GM10847 (cell line): ENCODE measurements at regions not wholly inside any gene's neighbourhood (a gene's known extent, or its start where the extent isn't known, plus 50 kb on each side); places are given as distances from the start of the nearest gene placed in this dataset.

Source experiments
- POLR2A ChIP-seq: IDR thresholded peaks from 2 replicates; pipeline ENCODE4 v1.6.1; 2011; ENCODE audit not compliant: insufficient read length; ENCODE audit errors: extremely low read depth

DNA sequence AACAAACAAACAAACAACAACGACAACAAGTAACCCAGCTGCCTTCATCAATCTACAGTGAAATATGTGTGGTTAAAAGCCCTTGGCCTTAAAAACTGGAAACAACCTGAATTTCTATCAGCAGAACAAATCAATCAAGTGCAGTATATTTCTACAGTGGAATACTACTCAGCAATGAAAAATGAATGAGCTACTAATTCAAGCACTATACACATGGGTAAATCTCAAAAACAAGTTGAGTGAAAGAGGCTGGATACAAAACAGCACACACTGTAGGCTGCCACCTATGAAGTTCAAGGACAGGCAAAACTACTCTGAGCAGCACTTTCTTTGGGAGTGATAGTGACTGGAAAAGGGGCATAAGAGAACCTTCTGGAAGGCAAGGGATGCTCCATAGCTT lies 395.5 kb upstream of the PROK2 start:
- TF ChIP-seq POLR2A, result no peak

DNA sequence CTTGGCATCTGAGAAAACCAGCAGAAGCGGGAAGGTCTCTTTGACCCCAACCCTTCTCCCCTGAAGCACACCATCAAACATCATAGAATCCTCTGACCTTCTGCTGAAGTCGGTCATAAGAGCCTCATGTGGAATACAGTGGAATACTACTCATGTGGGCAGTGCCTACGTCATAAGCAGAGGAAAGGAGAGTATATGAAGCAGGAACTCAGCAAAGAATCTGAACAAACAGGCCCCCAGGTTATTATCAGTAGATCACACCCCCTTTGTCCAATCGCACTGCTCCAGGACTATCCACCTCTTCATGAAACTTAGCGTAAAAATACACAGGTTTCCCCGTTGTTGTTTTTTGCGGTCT lies 394.1 kb upstream of the PROK2 start:
- TF ChIP-seq POLR2A, result no peak

DNA sequence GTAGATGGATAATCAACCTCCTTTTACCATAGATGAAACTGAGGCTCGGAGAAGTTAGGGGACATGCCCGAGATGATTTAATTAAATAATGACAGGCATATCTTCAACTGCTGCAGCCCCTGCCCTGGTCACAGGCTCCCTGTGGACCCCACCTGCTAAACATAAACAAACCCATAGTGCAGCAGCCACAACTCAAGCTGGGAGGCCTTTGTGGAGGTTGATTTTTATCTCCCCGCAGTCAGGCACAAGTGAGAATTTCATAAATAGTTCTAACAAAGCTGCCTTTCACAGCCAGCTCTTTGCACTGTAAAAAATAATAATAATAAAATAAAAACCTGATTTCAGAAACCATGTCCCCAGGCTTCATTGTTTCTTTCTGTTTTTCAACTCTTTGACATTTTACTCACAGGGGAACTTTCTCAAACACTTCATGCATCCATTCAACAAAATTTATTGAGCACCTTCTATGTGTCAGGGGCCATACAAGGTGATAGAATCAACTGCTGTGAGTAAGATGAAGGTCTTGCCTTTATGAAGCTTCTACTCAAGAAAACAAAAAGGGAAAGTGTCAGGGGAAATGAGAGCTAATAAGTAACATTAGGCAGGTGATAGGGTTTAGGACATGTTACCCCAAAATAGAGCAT lies 393.6 kb upstream of the PROK2 start:
- no peak for TF ChIP-seq POLR2A

DNA sequence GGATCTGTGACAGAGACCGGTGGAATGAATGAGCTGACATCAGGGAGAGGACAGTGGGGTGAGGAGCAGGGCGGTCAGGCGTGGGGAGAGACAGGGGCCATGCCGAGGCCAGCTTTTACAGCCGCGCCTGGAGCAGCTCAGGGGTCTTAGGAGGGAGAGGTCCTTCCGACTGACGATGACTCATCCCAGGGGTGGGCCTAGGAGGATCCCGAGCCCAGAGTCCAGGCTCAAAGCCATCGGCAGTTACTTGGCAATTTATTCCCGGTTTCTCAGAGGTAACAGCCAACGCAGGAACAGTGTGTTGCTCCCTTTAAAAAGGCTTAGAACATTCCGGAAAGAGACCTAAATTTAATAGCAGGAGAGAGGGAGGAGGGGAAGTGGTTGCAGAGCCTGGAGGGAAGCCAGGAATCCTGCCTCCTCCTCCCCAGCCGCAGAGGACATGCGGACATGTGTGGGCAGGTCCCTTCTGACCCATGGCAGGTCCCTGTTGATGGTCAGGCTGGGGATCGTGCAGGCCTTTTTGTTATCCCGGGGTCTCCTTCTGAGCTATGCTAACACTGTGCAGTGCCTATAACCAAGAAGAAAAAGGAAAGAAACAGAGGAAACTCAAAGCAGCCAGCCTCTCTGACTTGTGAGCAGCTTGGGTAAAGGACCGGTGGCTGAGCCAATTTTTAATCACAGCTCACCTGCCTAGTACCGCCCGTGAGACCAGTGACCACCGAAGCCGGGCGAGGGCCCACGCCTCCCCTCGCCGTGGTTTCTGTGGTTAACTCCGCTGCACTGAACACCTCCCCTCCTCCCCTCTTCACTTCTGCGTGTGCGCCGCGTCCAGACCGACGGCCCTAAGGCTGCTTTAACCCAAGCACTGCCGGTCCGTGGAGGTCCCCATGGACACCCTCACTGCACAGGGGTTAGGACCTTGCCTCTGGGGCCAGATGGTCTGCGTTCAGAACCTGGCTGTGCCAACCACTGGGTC lies 392.4 kb upstream of the PROK2 start:
- TF ChIP-seq POLR2A, result no peak

DNA sequence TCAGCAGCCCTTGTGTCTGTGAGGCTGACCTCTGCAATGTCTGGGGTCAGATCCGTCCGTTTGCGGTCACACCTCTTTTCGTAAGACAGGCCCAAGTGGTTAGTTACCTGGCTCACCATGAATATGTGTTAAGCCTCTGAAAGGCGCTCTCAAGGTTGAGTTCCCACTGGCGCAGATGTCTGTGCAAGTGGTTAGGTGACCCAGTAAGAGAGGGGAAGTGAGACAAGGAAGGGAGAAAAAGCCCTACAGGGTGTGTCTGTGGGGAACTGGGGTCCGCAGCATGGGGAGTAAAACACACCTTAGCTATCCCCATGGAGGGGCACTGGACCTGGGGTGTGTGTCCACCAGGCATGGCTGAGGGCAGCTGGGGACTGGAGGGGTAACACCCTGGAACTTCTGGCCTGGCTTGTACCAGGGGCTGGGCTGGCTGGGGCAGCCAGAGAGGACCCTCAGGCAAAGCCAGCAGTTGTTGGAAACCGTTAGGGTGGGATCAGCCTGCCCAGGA lies 391.6 kb upstream of the PROK2 start:
- no peak for TF ChIP-seq POLR2A

DNA sequence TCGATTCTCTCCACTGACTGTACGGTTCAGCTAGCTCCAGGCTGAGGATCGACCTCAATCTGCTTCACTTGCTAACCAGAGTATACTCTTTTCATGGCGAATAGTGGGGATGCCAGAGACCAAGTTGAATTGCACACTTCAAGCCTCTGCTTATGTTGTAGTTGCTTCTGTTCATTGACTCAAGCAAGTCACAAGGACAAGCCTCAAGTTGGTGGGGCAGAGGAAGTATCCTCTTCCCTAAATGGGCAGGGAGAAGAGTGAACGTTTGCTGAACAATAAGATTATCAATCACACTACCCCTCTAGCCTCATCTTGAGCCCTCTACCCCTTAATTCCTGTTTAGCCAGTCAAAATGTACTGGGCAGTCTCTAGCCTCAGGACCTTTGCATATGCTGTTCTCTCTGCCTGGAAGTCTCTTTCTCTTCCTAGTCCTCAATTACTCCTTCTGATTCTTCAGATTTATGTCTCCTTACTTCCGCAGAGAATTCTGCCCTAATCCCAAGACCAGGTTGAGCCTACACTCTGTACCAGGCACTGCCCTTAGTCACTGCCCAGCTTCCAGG lies 390.4 kb upstream of the PROK2 start:
- no peak for TF ChIP-seq POLR2A

DNA sequence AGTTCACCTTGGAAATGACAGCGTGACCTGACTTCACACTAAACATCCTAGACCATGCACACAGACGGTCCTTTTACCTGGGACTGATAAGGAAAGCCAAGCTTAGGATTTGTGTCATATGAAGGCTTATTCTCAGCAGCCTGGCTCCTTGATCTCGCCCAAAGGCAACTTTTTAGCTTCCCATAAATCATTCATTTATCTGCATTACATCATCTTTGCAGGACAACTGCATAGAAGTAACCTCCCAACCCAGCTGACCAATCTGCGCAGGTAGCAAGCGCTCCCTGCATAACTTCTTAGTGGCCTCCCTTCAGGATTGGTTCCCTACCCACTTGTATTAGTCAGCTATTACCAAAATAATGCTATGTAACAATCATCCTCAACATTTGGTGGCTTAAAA lies 389.9 kb upstream of the PROK2 start:
- TF ChIP-seq POLR2A, result no peak

DNA sequence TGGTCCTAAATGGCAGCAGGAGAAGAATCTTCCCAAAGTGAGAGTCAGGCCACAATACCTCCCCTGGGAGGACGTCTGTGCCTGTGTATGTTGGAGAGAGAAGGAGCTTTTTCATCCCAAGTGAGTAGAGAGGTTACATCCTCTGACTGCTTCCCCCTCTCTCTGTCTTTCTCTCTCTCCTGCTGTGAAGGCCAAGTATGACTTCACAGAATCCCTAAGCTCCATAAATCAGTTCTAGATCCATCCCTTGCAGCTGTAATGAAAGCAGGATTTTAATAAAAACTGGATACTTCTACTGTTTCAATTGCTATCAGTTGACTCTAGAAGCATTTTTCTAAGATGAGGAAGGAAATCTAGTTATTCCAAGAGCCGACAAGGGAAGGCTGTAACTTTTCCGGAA lies 389.1 kb upstream of the PROK2 start:
- TF ChIP-seq POLR2A, result no peak

DNA sequence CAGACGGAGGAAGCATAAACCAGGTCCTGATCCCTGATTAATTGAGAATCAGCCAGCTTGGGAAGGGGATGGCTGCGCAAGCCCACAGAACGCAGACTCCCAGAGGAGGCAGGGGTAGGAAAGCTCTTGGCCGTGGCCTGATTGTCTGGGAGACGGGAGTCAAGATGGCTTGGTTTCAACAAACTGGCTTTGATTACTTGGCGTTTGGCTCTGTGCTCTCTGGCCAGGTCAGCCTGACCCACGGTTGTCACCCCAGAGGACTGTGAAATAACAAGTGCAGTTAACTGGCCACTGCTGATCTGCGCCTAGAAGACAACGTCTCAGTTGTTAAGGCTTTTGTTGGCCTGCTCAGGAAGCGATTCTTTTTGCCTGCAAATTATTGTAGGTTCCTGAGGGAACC lies 387.0 kb upstream of the PROK2 start:
- no peak for TF ChIP-seq POLR2A

DNA sequence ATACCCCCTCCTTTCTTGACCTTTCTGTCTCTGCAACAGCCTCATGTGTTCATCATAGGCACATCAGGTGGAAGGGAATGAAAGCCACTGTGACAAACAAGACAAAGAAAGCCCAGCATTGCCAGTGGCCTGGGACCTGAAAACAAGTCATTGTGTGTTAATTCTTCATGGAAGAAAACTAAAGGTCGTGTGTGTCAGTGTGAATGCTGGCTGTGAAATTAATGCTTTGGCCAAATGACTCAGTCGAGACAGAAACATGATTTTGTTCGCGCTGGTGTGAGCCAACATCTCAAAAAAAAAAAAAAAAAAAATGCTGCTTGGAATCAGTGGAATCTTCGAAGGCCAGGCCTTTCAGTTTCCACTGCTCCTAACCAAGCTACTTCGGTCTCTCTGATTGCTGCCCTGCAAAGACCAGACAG lies 386.5 kb upstream of the PROK2 start:
- no peak for TF ChIP-seq POLR2A

DNA sequence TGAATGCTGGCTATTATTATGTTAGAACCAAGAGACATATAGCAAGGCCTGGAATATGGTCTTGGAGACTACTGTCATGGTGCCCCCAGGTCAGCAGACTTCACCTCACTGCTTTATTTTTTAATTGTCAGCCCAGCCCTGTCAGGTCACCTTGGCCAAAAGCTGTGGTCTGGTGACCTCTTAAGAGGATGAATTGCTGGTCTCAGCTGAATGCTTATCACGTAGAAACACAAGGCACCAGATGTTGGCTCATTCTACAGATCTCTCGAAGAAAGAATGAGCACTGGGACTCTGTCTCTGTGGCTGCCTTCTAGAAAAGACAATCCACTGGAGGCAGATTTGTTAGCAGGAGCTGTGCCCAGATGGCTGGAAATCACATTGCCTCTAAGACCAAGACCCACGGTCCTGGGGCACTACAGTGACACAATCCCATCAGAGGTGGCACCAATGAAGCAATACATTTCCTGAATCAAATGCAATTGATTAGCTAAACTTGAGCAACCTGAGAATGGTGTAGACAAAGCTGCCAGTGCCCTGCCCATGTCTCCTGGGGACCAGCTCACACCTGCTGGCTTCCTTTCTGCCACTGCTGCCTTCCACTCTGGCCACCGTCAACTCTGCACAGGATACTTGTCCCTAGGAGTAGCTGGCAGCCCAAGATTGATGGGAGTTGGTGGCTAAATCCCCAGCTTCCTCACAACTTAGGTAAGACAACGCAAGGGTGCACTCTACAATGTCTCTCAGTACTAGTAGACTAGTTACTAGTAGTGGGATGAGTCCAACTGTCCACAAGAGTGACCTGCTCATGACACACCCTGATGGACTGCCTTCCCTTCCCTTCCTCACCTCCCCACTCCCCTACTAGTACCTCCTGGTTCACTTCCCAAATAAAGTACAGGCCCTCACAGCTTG lies 384.9 kb upstream of the PROK2 start:
- no peak for TF ChIP-seq POLR2A

DNA sequence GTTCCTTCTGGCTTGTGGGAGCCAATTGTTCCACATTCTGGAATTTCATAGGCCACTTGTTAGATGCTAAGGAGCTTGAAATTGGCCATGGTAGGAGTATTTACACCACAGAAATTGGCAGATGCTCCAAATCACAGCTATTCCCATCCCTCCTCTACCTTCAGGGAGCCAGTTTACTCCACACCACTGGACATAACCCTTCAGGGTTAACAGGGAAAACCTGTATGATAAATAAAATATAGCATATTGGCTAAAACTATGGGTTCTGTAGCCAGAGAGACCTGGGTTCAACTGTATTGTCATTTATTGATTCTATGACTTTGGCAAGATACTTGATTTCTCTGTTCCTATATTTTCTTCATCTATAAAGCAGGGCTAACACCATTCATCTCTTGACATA lies 384.2 kb upstream of the PROK2 start:
- no peak for TF ChIP-seq POLR2A

DNA sequence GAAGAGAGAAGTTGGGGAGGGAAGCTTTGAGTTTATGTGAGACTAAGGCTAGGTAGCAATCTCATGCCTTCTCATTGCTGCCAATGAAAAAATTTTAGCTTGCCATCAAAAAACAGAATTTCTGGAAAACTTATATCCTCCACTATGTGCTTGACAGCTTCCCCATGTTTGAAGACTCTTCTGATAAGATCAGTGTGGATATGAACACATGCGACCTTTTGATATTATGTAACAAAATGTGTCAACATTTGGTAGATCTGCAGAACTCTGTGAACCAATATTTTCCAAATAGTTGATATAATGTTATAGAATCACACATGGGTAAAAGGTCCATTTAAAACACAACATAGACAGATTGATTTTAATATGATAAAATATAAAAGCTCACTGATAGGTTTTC lies 380.9 kb upstream of the PROK2 start:
- no peak for TF ChIP-seq POLR2A

DNA sequence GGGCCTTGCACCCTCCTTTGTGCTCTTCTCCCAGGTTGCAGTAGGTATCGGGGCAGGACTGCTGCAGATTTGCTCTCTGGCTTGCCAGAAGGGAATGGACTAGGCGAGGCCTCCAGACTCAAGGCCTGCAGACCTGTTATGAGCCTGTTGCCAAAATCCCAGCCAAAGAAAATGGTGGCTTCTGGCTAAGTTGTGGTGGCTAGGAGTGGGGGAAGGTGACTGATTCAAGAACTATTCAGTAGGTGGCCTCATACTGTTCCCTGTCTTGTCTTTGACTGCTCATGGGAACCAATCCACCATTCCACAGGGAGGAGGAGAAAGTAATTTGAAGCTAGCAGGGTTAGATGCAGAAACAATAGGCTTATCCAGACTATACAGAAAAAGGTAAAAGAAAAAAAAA lies 380.4 kb upstream of the PROK2 start:
- no peak for TF ChIP-seq POLR2A

DNA sequence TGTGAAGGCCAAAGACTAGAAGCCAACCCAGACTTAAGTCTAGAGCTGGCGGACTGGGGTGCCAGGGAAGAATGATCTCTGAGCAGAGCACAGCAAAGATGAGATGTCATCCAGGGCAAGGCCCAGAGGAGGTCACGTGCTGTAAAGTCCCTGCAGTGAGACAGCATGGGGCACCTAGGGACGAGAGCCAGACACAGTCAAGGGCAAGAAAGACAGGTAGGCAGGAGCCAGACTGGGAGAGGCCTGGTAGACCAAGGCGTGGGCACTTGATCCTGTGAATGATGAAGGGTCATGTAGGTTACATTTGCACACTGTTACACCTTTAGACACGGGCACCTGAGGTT lies 379.7 kb upstream of the PROK2 start:
- TF ChIP-seq POLR2A, result no peak

DNA sequence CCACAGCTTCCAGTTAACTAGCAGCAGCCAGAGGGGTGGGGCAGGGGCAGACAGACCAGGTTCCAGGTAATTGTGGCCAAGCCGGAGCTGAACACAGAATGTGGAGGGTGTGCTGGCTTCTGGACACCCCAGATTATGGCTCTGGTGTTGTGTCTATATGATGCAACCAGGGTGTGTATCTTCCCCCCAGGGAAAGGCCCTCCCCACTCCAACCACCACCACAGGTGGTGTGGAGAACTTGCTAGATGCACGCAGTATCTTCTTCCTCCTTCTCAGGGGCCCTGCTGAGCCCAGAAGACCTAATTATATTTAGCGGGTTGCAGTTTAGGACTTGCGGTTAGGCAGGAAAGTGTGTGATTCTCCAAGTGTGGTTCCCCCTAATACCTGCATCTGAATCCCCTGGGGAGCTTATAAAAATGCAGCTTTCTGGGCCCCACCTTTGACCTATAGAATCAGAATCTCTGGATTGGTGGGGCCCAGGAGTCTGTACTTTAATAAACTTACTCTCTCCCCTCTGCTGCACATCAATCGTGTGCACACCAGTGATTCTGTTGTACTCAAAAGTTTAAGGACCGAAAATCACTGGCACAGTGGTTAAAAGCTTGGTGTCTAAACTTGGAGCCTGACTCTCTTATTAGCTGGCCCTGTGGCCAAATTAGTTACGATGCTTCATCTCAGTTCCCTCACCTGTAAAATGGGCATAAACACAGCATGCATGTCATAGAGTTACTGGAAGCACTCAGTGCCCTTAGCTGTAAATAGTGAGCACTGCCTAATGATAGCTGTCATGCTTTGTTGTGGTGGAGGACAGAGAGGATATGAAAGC lies 379.1 kb upstream of the PROK2 start:
- no peak for TF ChIP-seq POLR2A
